ENCODE measurements at regions not wholly inside any gene's neighbourhood (a gene's known extent, or its start where the extent isn't known, plus 50 kb on each side); places are given as distances from the start of the nearest gene placed in this dataset.
A peak's percentile ranks its signal among the peaks of the same experiment; 100 is the strongest.
"Not testable (repeated sequence)": the region's sequence is repeated elsewhere in the genome, so short reads cannot be mapped to it uniquely, and the experiment has no call there.

DNA sequence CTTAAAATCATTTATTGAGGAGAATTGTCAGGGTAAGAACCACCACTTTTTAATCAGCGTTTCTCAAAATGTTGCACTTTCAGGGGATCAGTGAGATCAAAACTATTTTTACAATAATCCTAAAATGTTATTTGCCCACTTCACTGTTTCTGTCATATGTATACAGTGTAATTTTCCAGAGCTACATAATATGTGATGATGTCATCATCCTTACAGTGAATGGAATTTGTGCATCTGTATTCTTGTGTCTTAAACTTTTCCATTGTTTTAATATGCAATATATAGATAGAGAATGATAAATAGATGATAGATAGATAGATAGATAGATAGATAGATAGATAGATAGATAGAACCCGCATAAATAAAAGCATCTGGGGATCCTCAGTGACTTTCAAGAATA is 518.0 kb downstream of the ADCYAP1 start:
- DNase-seq, result no peak

DNA sequence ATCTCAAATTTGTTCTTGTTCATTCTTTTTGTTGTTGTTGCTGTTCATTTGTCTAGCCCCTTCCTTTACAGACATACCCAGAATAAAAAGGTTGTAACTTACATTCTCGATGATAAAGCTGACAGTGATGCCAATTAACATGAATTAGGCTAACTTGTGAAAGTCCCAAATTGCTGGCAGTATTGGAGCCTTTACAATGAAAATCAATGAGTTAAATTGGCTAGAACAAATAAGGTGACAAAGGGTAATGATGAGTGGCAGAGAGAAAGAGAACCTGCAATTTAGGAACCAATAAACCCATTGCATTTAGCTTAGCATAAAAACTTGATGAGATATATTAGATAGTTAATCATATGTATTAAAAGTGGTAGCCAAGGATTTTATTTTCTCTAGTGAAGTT is 521.0 kb downstream of the ADCYAP1 start:
- no peak for DNase-seq

DNA sequence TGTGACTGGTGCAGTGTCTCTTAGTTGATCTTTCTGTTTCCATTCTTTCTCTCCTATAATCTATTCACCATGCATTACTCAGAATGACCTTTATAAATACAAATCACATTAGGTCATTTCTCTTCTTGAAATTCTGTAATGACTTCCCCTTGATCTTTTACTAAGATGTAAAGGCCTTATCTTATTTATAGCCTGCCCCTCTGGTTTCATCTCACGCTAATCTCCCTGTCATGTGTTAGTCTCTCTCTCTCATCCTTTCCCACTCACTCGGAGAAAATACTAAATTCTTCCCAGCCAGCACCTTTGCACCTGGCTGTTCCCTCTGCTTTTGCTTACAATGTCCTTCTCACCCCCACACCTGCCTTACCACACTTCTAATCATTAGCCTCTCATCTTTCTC is 530.8 kb downstream of the ADCYAP1 start:
- DNase-seq, result no peak

DNA sequence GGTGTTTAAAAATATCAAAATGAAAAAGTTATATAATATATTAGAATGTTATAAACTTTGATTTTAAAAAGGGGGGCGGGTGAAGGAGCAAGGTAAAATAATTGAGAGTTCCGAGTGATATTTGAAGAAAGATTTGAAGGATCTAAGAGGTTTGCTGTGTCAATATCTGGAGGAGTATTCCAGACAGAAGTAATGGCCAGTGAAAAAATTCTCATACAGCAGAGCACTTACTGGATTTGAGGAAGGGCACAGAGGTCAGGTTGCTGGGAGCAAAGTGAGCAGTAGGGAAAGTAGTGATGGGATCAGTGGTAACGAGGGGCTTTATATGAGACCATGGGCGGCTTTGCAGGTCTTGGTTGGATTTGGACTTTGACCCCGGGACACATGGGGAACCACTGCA is 531.5 kb downstream of the ADCYAP1 start:
- DNase-seq, result no peak

DNA sequence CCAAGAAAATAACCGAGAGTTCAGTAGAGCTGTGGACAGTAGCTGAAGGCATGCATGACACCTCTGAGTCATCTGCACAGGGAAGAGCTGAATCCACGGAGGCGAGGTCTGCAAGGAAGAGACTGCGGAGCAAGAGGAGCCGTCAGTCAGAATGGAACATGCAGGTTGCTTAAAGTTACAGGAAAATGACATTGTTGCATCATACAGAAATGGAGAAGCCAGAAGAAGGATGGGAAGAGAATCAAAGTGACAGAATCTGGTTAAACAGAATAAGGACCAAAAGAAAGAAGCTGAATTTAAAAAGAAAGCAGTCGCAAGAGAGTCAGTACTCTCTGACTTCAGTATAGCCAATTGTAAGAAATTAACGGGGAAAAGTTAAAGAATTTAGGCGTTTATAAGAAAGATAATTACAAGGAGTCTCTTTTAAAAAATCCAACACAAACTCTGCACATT is 533.8 kb downstream of the ADCYAP1 start:
- no peak for DNase-seq

DNA sequence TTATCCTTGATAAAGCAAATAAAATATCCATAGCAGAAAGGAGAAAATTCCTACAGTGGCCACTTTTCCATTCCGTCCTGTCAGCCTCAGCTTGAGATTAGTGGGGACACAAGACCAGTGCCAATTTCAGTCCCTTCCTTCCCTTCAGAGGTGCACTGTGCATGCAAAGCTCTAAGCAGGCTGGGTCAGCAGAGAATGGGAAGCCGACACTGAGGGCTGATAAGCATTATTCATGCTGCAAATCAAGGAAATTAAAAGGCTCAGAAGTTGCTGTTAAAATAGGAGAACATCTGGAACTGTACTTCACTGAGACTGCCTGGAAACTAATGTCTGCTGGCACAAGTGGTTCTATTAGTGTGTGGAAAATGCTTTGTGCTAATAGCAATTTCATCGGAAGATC is 534.3 kb downstream of the ADCYAP1 start:
- peak; percentile 48 for DNase-seq

DNA sequence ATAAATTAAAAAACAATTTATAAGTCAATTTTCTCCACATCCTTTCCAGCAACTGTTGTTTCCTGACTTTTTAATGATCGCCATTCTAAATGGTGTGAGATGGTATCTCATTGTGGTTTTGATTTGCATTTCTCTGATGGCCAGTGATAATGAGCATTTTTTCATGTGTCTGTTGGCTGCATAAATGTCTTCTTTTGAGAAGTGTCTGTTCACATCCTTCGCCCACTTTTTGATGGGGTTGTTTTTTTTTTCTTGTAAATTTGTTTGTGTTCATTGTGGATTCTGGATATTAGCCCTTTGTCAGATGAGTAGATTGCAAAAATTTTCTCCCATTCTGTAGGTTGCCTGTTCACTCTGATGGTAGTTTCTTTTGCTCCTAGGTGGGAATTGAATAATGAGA is 539.4 kb downstream of the ADCYAP1 start:
- DNase-seq, result not testable (repeated sequence)

DNA sequence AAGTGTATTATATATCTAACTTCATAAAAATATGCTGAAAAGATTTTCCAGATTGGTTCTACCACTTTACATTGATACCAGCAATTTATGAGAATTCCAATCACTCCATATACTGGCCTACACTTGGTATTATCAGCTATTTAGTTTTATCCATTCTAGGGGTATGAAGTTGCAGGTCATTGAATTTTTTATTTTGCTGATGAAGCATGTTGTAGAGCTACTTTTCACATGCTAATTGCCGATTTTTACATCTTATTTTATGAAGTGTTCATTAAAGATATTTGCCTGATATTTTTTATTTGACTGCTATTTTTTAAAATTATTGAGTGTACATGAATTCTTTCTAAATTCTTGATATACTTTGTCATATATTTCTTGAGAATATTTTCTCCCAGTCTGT is 542.1 kb downstream of the ADCYAP1 start:
- DNase-seq, result no peak

DNA sequence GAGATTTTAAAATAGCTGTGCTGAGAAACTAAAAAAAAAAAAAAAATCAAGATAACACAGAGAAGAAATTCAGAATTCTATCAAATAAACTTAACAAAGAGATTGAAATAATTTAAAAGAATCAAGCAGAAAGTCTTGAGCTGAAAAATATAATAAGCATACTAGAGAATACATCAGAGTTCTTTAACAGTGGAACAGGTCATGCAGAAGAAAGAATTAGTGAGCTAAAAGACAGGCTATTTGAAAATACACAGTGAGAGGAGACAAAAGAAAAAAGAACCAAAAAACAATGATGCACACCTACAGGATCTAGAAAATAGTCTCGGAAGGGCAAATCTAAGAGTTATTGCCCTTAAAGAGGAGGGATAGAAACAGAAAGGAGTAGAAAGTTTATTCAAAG is 548.1 kb downstream of the ADCYAP1 start:
- DNase-seq, result no peak

DNA sequence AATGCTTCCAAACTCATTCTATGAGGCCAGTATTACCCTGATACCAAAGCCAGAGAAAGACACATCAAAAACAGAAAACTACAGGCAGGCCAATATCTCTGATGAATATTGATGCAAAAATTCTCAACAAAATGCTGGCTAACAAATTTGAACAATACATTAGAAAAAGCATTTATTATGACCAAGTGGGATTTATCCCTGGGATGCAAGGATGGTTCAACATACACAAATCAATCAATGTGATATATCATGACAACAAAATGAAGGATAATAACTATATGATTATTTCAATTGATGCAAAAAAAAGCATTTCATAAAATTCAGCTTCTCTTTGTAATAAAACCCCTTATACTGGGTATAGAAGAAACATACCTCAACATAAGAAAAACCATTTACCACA is 550.9 kb downstream of the ADCYAP1 start:
- DNase-seq, result no peak

DNA sequence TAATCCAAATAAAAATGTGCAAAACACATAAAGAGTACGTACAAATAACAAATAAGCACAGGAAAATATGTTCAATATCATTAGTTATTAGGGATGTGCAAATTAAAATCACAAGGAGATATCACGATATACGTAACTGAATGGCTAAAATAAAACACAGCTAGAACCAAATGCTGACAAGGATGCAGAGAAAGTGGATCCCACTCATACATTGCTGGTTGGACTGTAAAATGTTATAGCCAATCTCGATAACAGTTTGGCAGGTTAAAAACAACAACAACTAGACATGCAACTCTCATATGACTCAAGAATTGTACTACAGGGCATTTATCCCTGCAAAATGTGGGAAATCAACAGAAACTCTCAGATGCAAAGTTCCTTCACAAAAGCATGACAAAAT is 553.9 kb downstream of the ADCYAP1 start:
- no peak for DNase-seq

DNA sequence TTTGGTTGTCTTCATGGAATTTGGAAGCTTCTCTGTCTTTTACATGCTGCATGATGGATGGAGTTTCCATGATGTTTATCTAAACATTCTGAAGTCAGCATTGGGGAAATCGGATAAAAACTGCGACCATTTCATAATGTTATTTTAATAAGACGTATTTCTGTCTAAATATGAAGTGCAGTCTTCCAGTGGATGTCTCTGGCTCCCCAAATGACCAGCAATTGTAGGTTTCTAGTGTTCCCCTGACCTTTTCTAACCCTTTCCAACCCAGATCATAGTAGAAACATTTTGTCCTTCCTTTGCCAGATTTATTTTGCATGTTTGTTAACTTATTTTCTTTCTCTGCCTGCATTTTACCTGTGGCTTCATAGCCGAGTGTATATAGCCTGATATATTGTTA is 559.3 kb downstream of the ADCYAP1 start:
- DNase-seq, result no peak

DNA sequence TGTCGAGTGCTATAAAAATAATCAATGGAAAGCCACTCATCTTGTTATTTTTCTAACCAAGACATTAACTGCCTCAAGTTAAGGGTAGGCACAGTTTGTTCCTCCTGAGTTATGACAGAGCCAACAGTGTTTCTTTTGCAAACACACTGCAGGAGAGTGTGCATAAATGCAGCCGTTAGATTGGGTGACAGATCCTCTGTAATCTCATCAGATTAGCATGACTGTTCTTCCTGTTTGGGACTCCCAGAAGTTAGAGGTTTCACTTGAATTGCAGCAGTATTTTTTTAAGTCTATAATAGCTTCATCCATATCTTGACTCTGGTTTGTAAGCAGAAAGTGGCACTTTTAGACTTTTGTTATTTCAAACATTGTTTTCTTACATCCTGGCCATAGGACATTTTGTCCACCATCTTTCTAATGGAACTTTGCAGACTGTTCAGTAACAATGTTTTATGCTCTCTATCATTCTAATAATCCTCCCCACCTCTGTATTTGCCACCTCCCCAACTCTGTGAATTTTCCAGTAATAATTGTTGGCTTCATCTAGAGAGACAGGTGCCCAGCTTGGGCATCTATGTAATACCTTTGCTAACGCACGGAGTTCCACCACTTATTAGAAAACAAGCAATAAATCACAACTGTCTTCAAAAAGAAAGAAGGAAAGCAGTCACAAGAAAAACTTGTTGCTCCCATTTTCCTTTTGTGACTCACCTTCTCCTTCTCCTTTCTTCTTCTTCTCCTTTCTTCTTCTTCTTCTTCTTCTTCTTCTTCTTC is 560.0 kb downstream of the ADCYAP1 start:
- DNase-seq, result no peak

DNA sequence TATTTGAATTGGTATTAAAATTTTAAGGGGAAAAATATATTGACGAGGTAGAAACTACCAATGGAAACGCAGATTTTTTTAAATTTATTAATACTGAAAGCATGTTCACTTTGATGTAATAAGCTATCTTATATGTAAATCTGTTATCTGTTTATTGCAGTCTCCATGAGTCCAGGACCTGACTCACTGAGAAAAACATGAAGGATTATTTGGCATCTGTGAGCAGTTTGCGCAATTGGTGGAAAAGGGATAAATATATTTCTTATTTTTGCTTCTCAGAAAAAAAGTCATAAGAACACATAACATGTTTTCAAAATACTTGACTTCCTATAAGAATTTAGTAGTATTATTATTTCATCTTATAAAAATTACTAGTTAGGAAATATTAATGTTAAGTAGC is 561.4 kb downstream of the ADCYAP1 start:
- DNase-seq, result no peak

DNA sequence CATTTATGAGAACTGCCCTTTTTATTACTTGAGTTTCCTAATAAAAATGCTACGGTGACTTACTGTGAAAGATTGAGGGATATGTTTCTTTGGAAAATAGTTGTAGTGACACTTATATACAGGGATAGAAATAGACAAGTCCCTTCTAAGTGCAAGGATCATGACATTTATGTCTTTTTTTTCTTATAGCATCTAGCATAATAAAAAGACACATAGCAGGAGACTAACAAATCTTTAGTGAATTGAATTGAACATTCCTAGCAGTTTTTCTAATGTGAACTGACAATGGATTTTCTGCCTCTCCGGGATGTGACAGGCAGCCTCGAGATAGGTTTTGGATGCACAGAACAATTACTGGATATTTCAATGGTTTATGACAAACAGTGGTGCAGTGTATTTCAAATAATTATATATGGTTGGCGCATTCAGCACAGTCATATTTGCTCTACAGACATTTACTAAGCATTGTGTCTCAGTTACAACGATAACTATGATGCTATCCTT is 562.8 kb downstream of the ADCYAP1 start:
- DNase-seq, result no peak

DNA sequence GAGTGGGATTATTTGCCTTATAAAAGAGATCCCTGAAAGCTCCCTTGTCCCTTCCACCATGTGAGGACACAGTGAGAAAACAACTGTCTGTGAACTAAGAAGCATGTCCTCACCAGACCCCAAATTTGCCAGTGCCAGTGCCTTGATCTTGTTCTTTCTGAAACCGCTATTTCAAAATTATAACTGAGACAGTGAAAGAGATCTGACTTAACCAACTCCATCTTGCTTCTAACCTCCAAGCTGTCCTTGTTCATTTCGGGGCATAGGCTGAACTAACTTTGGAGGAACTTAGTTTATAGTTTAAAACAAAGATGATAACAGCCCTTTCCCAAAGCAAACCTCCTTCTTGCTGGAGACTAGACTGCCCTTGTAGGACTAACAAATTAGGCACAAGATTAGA is 563.9 kb downstream of the ADCYAP1 start:
- no peak for DNase-seq

DNA sequence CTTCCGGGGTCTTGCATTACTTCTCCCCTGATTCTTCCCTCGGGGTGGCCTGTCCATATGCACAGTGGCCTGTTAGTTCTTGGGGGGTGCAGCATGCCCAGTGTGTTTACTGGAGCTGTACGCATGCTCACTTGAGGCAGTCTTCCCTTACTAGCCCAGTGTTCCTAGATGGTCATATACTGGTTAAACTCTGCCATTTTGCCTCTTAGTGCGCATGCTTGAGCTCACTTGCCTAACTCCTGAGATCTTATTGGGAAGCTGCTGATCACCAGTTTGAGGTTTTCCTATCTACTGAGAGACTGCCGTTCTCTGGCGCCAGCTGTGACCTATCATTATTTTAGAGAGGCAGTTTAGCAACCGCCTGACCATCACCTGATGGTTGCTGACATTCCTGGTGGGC is 571.2 kb downstream of the ADCYAP1 start:
- DNase-seq, result no peak

DNA sequence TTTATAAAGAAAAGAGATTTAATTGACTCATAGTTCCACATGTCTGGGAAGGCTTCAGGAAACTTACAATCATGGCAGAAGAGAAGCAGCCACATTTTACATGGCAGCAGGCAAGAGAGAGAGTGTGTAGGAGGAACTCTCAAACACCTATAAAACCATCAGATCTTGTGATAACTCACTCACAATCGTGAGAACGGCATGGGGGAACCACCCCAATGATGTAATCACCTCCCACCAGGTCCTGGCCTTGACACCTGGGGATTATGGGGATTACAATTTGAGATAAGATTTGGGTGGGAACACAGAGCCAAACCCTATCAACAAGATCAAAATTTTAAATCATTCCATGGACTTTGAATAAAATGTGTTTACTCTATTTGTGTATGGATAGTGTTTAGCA is 575.6 kb downstream of the ADCYAP1 start:
- DNase-seq, result no peak

DNA sequence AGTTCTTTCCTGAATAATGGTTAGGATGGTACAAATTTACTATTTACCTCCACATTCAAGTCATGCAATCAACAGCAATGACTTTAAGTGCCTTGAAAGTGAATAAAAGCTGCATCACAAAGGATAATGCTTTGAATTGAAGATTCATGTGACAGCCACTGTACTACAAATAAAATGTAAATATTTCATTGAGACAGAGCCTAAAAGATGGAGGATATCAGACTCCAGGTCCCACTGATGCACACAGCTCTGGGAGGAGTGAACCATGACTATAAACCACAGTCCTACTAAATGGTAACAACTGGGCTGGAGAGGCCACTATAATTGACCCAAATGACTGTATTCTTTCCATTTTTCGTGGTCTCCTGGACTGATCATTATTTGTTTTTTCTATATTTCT is 576.9 kb downstream of the ADCYAP1 start:
- DNase-seq, result no peak

DNA sequence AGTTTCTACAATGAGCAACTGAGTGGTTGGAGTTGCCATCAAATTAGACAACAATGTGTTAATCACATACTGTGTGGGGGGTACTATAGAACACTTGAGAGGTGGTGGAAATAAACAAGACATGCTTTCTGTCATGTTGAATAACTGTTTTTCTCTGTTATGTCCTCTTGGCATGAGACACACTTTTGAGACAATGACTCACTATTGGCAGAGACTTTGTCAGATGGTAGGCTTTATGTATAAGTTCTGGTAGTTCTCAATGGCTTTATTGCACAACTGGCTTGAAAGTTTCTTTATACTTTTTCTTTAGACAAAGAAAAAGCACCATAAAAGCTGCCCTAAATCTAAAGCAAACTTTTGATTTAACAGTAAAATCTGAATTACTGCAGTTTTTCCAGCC is 578.7 kb downstream of the ADCYAP1 start:
- DNase-seq, result peak; percentile 8

DNA sequence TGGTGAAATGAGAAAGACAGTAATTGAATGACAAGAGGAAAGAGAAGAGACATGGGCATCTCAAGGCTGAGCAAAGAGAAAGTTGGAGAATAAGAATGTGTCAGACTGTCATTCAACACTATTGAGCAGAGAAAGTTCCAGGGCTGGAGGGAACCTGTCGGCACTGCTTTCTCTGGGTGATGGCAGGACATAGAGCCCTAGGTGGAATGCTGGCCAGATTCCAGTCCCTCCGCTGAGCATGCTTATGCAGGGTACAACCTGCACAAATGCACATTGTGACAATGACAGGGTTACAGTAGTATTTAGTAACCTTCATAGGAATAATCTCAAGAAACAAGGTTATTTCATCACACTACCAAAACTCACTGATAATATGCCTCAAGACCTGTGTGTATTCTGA is 582.8 kb downstream of the ADCYAP1 start:
- DNase-seq, result no peak

DNA sequence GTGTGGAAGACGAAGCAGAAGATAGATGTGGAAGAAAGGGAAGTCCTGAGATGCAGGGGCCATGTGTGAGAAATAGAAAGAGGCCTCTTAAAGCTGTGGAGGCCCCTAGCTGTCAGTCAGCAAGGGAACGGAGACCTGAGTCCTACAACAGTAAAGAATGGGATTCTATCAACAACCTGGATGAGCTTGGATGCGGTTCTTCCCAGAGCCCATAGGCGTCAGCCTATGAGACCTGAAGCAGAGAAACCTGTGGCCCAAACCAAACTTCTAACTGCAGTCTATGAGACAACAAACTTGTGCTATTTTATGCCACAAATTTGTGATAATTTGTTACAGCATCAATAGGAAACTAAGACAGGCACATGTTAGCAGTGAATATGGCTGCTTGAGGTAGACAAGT is 583.7 kb downstream of the ADCYAP1 start:
- no peak for DNase-seq

DNA sequence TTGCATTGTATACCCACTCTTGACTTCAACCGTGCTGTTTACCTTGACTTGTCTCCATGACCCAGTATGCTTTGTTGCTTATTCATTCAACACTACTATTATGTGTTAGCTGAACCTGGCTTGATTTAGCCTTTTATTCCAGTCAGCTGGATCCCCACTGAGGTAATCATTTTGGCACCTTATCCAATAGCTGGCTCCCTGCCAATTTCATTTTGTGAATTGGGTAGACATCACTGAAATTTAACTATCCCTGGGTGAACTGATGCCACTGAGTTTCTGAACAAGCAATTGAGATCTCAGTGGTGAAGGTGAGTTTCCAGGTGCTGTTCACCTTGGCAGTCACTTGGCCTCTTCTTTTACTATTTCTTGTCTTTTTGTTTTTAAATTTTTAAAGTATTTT is 584.3 kb downstream of the ADCYAP1 start:
- no peak for DNase-seq

DNA sequence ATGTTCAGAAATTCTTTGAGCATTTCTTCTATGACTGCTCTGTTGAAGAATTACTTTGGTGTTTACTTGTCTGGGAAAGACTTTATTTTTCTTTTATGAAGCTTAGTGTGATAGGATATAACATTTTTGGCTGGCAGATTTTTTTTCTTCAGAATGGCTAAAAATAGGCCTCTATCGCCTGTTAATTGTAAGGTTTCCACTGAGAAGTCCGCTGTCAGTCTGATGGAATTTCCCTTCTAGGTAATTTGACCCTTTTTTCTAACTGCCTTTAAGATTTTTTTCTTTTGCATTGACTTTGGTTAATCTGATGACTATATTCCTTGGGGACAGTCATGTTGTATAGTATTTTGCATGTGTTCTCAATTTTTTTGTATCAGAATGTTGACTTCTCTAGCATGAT is 590.7 kb downstream of the ADCYAP1 start:
- no peak for DNase-seq

DNA sequence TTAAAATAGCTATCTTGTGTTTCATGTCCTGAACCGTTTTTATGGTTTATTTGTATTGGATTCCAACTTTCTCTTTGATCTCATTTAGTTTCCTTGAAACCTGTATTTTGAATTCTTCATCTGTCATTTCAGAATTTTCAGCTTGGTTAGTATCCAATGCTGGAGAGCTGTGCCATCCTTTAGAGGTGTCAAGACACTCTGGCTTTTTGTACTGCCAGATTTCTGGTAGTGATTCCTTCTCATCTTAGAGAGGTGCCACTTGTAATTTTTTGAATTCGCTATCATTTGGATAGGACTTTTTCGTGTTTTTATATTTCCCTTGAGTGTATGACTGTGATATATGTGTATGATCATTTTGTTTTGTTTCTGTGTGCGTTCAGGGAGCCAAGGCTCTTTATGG is 591.4 kb downstream of the ADCYAP1 start:
- no peak for DNase-seq
